Stimulated activated naive CD8-positive, alpha-beta T cell treated with anti-CD3 and anti-CD28 coated beads, Interleukin-15, amount 100 ng/mL, for 72 hours (primary cell): ENCODE measurements at regions not wholly inside any gene's neighbourhood (a gene's known extent, or its start where the extent isn't known, plus 50 kb on each side); places are given as distances from the start of the nearest gene placed in this dataset.

Source experiments
- ATAC-seq: fragments of 150-1000 bp; cut with Tn5 transposase; 2 replicates; pipeline ENCODE4 v1.10.0; 2021; ENCODE audit warnings: mild to moderate bottlenecking, moderate library complexity
- DNase-seq, 2 donors: peaks; one replicate each; pipeline ENCODE4 v3.0.0; 2021 to 2022
- H3K27ac Mint-ChIP-seq, 2 donors: one replicate each; pipeline ENCODE4 v1.8.0; 2022; ENCODE audit warnings: mild to moderate bottlenecking in 2 of 2, mixed read lengths in 2 of 2, moderate library complexity in 2 of 2
- H3K27me3 Mint-ChIP-seq: one replicate; pipeline ENCODE4 v1.8.0; 2022; ENCODE audit warnings: mixed read lengths
- H3K4me1 Mint-ChIP-seq: one replicate; pipeline ENCODE4 v1.8.0; 2022; ENCODE audit warnings: mild to moderate bottlenecking, mixed read lengths
- H3K4me3 Mint-ChIP-seq, 2 donors: one replicate each; pipeline ENCODE4 v1.8.0; 2022; ENCODE audit warnings: mild to moderate bottlenecking in 2 of 2, mixed read lengths in 2 of 2, moderate library complexity in 1 of 2
- H3K9me3 Mint-ChIP-seq, 2 donors: one replicate each; pipeline ENCODE4 v1.8.0; 2022; ENCODE audit warnings: mixed read lengths in 2 of 2

DNA sequence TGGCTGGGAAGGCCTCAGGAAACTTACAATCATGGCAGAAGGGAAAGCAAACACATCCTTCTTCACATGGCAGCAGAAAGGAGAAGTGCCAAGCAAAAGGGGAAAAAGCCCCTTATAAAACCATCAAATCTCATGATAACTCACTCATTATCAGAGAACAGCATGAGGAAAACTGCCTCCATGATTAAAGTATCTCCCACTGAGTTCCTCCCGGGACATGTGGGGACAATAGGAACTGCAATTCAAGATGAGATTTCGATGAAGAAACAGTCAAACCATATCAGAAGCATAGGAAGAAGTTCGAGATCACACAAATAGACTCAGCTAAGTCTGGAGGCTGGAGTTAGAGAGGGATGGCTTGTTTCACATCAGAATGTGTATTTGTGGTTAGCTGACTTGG lies 869.4 kb upstream of the PHF14 start:
- no peak for ATAC-seq
- no peak overlapping the region for H3K4me3 Mint-ChIP-seq
- no peaks in the 10 kb centered on the region for H3K9me3 Mint-ChIP-seq
- no peak for DNase-seq
- H3K27ac Mint-ChIP-seq = no peak overlapping the region
- no peaks in the 10 kb centered on the region for H3K27me3 Mint-ChIP-seq
- H3K4me1 Mint-ChIP-seq = no peaks in the 10 kb centered on the region

DNA sequence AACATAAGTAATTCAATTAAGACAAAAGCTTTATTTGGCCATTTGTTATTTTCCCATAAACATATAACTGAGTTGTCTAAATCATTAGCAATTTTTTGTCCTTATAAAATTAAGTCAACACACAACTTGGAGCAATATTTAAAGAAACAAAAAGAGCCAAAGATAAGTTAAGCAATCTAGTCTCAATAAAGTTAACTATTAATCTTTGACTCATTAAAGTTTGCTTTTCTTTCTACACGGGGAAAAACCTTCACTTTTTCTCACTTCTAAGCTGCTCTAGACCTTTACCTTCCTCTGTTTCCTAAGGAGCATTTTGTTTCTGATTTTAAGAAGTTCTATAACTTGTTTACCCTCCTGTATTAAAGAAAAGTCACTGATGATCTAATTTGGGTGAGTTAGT lies 867.1 kb upstream of the PHF14 start:
- Mint-ChIP-seq H3K4me1 (no peaks in the 10 kb centered on the region), H3K27ac (no peak overlapping the region), H3K27me3 (no peaks in the 10 kb centered on the region)

GRCh38 chr7:10116511-10116910 lies 857.2 kb upstream of the PHF14 start:
- H3K27me3 Mint-ChIP-seq = no peaks in the 10 kb centered on the region
- ATAC-seq (no peak), DNase-seq (no peak)
- H3K4me1 Mint-ChIP-seq = no peaks in the 10 kb centered on the region
- H3K27ac Mint-ChIP-seq = no peak overlapping the region
- no peak overlapping the region for H3K4me3 Mint-ChIP-seq
- H3K9me3 Mint-ChIP-seq = peaks cover 14 to 16% of the 10 kb centered on the region in 2 donors

More for the DNA sequence above, 867.1 kb upstream of the PHF14 start:
- Mint-ChIP-seq H3K4me3 (no peak overlapping the region), H3K9me3 (peaks cover 0 to under 1% of the 10 kb centered on the region in 2 donors)
- no peak for DNase-seq
- ATAC-seq = no peak

DNA sequence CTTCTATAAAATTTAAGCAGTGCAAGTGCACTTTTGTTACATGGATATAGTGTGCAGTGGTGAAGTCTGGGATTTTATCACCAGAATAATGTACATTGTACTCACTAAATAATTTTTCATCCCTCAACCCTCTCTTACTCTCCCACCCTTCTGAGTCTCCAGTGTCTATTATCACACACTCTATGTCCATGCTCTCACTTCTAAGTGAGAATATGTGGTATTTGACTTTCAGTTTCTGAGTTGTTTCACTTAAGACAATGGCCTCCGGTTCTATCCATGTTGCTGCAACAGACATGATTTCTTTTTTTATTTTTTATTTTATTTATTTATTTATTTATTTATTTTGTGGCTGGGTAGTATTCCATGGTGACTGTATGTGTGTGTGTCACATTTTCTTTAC lies 855.9 kb upstream of the PHF14 start:
- H3K27ac Mint-ChIP-seq = no peak overlapping the region

DNA sequence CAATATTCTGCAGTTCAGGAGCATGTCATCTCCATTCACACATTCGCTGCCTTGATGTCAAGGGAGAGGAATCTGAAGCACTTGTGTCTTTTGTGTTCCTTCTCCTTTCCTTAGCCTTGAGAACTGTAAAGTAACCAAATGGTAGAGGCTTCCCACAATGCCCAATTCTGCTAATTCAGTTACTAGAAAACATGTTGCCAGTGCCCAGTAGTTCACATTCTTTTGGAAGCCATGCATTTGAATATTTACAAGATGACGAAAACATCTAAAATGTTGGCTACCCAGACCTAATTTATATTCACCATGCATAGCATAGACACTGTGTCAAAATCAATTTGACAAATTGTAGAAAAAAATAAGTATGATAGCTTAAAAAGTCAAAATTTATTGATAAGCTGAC lies 852.7 kb upstream of the PHF14 start:
- Mint-ChIP-seq H3K4me1 (no peaks in the 10 kb centered on the region), H3K27me3 (no peaks in the 10 kb centered on the region), H3K9me3 (no peaks in the 10 kb centered on the region), H3K4me3 (no peak overlapping the region), H3K27ac (no peak overlapping the region)
- ATAC-seq (no peak), DNase-seq (no peak)

More for the DNA sequence above, 855.9 kb upstream of the PHF14 start:
- ATAC-seq (no peak), DNase-seq (no peak)
- Mint-ChIP-seq H3K4me3 (no peak overlapping the region), H3K4me1 (no peaks in the 10 kb centered on the region), H3K9me3 (peaks cover 7 to 16% of the 10 kb centered on the region in 2 donors), H3K27me3 (no peaks in the 10 kb centered on the region)

GRCh38 chr7:10121631-10122030 lies 852.0 kb upstream of the PHF14 start:
- no peak overlapping the region for H3K4me3 Mint-ChIP-seq
- no peaks in the 10 kb centered on the region for H3K27me3 Mint-ChIP-seq
- ATAC-seq = no peak
- no peaks in the 10 kb centered on the region for H3K9me3 Mint-ChIP-seq
- no peaks in the 10 kb centered on the region for H3K4me1 Mint-ChIP-seq
- DNase-seq = no peak
- H3K27ac Mint-ChIP-seq = no peak overlapping the region

- Mint-ChIP-seq H3K27me3 (no peaks in the 10 kb centered on the region), H3K4me1 (no peaks in the 10 kb centered on the region), H3K9me3 (no peaks in the 10 kb centered on the region), H3K4me3 (no peak overlapping the region), H3K27ac (no peak overlapping the region)
- DNase-seq = no peak
- ATAC-seq = no peak
Observed at GRCh38 chr7:10122551-10123100, 851.0 kb upstream of the PHF14 start.

DNA sequence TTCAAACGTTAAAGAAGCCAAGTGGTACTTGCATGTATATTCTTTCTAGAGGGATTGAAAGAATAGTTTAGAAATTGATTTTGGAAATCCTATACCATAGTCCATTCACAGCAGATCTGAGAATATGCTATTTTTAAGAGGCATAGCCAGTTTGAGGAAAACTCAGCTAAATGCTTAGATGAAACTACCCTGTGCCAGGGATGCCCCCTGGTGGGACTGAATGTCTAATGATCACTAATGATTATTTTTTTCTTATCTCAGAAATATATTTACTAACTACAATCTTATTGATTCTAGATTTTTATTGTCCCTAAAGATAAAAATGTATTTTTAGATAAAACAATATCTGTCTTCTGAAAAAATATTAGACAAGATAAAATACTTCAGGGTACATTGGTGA lies 844.9 kb upstream of the PHF14 start:
- Mint-ChIP-seq H3K4me1 (no peaks in the 10 kb centered on the region), H3K27ac (no peak overlapping the region), H3K27me3 (no peaks in the 10 kb centered on the region), H3K4me3 (no peak overlapping the region), H3K9me3 (no peaks in the 10 kb centered on the region)
- no peak for ATAC-seq
- DNase-seq = no peak

- no peak for ATAC-seq
- H3K27me3 Mint-ChIP-seq = no peaks in the 10 kb centered on the region
- no peak for DNase-seq
- H3K4me3 Mint-ChIP-seq = no peak overlapping the region
- no peak overlapping the region for H3K27ac Mint-ChIP-seq
- no peaks in the 10 kb centered on the region for H3K4me1 Mint-ChIP-seq
- H3K9me3 Mint-ChIP-seq = peaks cover 0 to 6% of the 10 kb centered on the region in 2 donors
Observed at GRCh38 chr7:10138087-10138854, 835.4 kb upstream of the PHF14 start.

GRCh38 chr7:10146271-10146670 lies 827.4 kb upstream of the PHF14 start:
- Mint-ChIP-seq H3K4me1 (no peaks in the 10 kb centered on the region), H3K4me3 (no peak overlapping the region), H3K27ac (no peak overlapping the region), H3K9me3 (peaks cover 0 to 5% of the 10 kb centered on the region in 2 donors), H3K27me3 (no peaks in the 10 kb centered on the region)
- ATAC-seq (no peak), DNase-seq (no peak)

DNA sequence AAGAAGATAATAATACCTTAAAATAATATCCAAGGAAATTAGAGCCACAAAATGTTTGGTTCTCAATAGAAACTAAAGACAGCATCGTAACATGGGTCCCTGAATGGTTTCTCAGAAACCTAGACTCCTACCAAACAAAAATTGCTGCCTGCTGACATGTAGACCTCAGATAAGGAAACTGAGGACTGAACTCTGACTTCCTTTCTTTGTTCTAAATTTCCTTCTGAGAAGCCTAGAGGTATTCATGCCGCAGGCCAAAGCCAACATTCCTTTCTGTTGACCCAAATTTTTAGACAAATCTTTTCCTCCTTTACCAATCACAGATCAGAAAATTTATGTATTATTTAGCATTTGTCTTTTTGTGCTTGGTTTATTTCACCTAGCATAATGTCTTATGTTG lies 816.7 kb upstream of the PHF14 start:
- H3K27me3 Mint-ChIP-seq = no peaks in the 10 kb centered on the region
- H3K27ac Mint-ChIP-seq = no peak overlapping the region
- peaks cover 0 to 7% of the 10 kb centered on the region in 2 donors for H3K9me3 Mint-ChIP-seq
- ATAC-seq (no peak), DNase-seq (no peak)
- H3K4me1 Mint-ChIP-seq = no peaks in the 10 kb centered on the region
- H3K4me3 Mint-ChIP-seq = no peak overlapping the region

DNA sequence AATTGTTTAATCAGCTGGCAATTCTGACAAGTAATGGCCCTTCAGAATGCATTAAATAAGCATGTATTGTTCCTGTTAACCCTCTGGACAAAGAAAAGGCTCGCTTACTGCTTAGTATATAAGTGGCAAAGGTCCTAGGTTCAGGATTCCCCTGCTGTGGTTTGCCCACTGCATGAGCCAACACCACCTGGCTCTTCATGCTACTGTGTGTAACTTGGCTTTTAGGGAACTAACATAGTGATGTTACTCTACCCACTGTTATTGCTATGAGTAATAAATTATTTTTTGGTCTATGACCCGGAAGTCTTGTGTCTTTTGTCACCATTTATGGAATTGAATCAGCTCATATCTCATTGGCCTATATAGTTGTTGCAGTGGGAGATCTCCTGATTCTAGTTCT lies 791.7 kb upstream of the PHF14 start:
- H3K27ac Mint-ChIP-seq = no peak overlapping the region
- ATAC-seq (no peak), DNase-seq (no peak)
- peaks cover 0 to 6% of the 10 kb centered on the region in 2 donors for H3K9me3 Mint-ChIP-seq
- no peaks in the 10 kb centered on the region for H3K4me1 Mint-ChIP-seq
- no peak overlapping the region for H3K4me3 Mint-ChIP-seq
- no peaks in the 10 kb centered on the region for H3K27me3 Mint-ChIP-seq

DNA sequence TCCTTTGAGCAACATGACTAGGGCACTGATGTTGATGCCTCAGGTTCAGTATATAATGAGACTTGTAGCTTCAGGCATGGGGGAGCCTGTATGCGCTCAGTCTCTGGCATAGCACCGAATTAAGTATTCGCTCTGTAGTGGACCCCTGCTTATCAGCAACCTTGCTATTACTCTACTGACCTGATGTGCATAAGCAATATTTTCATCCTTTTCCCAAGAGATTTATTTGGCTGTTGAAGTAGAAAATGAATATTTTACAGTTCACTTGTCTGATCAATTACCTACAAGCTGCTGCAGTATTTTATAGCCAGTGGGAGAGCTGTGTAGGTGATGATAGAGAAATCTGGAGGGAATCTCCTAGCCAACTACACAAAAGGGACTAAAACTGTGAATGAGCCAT lies 781.6 kb upstream of the PHF14 start:
- ATAC-seq (no peak), DNase-seq (no peak)
- no peak overlapping the region for H3K4me3 Mint-ChIP-seq
- no peaks in the 10 kb centered on the region for H3K4me1 Mint-ChIP-seq
- no peaks in the 10 kb centered on the region for H3K9me3 Mint-ChIP-seq
- H3K27ac Mint-ChIP-seq = no peak overlapping the region
- H3K27me3 Mint-ChIP-seq = no peaks in the 10 kb centered on the region

- H3K9me3 Mint-ChIP-seq = no peaks in the 10 kb centered on the region
- H3K27ac Mint-ChIP-seq = no peak overlapping the region
- H3K27me3 Mint-ChIP-seq = no peaks in the 10 kb centered on the region
- H3K4me1 Mint-ChIP-seq = no peaks in the 10 kb centered on the region
- no peak for ATAC-seq
- no peak for DNase-seq
- no peak overlapping the region for H3K4me3 Mint-ChIP-seq
Observed at GRCh38 chr7:10205696-10206095, 768.0 kb upstream of the PHF14 start.

DNA sequence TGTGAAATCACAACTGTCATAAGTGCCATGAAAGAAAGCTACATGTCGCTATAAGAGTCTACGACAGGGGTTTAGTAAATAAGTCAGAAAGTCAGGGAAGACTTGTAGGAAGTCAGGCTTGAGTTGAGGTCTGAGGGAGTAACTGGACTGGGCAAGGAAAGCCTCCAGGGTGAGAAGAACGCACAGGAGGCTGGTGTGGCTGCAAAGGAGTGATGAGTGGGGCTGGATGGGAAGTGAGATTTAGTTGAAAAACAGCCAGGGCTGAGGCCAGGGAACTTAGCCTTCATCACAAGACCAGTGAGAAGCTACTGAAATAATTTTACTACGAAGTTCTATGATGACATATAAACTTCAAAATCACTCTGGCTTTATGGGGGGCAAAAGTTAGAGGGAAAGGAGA lies 763.7 kb upstream of the PHF14 start:
- DNase-seq = no peak
- H3K4me3 Mint-ChIP-seq = no peak overlapping the region
- no peaks in the 10 kb centered on the region for H3K27me3 Mint-ChIP-seq
- H3K4me1 Mint-ChIP-seq = no peaks in the 10 kb centered on the region
- no peak for ATAC-seq
- H3K9me3 Mint-ChIP-seq = peaks cover 7 to 9% of the 10 kb centered on the region in 2 donors
- H3K27ac Mint-ChIP-seq = no peak overlapping the region

DNA sequence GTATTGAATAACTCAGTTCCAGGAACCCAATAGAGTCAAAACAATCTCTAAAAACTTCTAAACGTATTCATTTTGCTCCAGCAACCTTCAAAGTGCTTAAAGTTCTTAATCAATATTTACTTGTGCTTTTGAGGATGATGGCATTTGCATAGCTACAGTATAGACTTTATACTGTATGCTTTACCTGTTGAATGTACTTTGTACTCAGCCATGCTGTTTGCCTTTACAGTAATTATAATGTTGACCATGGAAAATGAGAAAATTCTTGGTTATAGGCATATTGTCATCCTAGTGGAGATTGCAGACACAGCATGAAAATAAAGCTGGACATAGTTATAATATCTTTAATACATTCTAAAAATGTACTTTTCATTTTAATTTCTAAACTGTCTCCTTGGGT lies 762.7 kb upstream of the PHF14 start:
- H3K27me3 Mint-ChIP-seq = no peaks in the 10 kb centered on the region
- H3K27ac Mint-ChIP-seq = no peak overlapping the region
- H3K4me1 Mint-ChIP-seq = no peaks in the 10 kb centered on the region
- H3K9me3 Mint-ChIP-seq = peaks cover 9 to 11% of the 10 kb centered on the region in 2 donors
- DNase-seq (no peak), ATAC-seq (no peak)
- H3K4me3 Mint-ChIP-seq = no peak overlapping the region

GRCh38 chr7:10211861-10212260 lies 761.8 kb upstream of the PHF14 start:
- H3K4me3 Mint-ChIP-seq = no peak overlapping the region
- H3K9me3 Mint-ChIP-seq = peaks cover 9 to 11% of the 10 kb centered on the region in 2 donors
- H3K27ac Mint-ChIP-seq = no peak overlapping the region

More at GRCh38 chr7:10211861-10212260, 761.8 kb upstream of the PHF14 start:
- DNase-seq (no peak), ATAC-seq (no peak)
- Mint-ChIP-seq H3K4me1 (no peaks in the 10 kb centered on the region), H3K27me3 (no peaks in the 10 kb centered on the region)
